ENCODE measurements at regions not wholly inside any gene's neighbourhood (a gene's known extent, or its start where the extent isn't known, plus 50 kb on each side); places are given as distances from the start of the nearest gene placed in this dataset.
A peak's percentile ranks its signal among the peaks of the same experiment; 100 is the strongest.

GRCh38 chr7:51368334-51368733, 51.7 kb upstream of the COBL start:
- peaks cover 0 to 4% (median 0%) of the 10 kb centered on the region in 9 donors for H3K4me1 ChIP-seq
- H3K9me3 ChIP-seq, result no peaks in the 10 kb centered on the region
- intact Hi-C loops (cut with DNase I), result loop anchor here in 6 of 10 donors (5.0 kb wide), 4 partner anchors 116 to 1226 kb away; no protein-coding TSS in a partner anchor
- no peak overlapping the region for H3K27ac ChIP-seq
- DNase-seq, result no peak
- H3K27me3 ChIP-seq, result peaks cover 0 to 3% (median 0%) of the 10 kb centered on the region in 7 donors
- WGBS, 2 donors, result 56 to 84% methylated on average over 1 of the region's 1 CpG
- no peak for TF ChIP-seq CTCF (IDR thresholded peaks at IDR 0.05)
- no peak for ATAC-seq
- H3K36me3 ChIP-seq, result no peaks in the 10 kb centered on the region
- no peak overlapping the region for H3K4me3 ChIP-seq

GRCh38 chr7:51367614-51367968, 51.0 kb upstream of the COBL start:
- Histone ChIP-seq H3K9me3 (no peaks in the 10 kb centered on the region), H3K27ac (no peak overlapping the region), H3K4me3 (no peak overlapping the region), H3K36me3 (no peaks in the 10 kb centered on the region), H3K27me3 (peaks cover 0 to 3% (median 0%) of the 10 kb centered on the region in 7 donors), H3K4me1 (peaks cover 0 to 4% (median 0%) of the 10 kb centered on the region in 9 donors)
- WGBS, 2 donors, result 67 to 88% methylated on average over 3 of the region's 3 CpGs
- no peak for DNase-seq
- ATAC-seq, result no peak
- TF ChIP-seq CTCF (IDR thresholded peaks at IDR 0.05), result no peak
- intact Hi-C loops (cut with DNase I), result loop anchor here (1.0 to 5.0 kb wide), 7 partner anchors 115 to 1225 kb away; no protein-coding TSS in a partner anchor

GRCh38 chr7:51366930-51367613, 50.5 kb upstream of the COBL start:
- intact Hi-C loops (cut with DNase I), result loop anchor here (1.0 to 5.0 kb wide), 7 partner anchors 115 to 1225 kb away; no protein-coding TSS in a partner anchor
- peaks cover 0 to 4% (median 0%) of the 10 kb centered on the region in 9 donors for H3K4me1 ChIP-seq
- DNase-seq (peak in 1 of 2 donors; percentile 30), ATAC-seq (peak; percentile 80 to 94 (median 89))
- no peak overlapping the region for H3K27ac ChIP-seq
- H3K27me3 ChIP-seq, result peaks cover 0 to 3% (median 0%) of the 10 kb centered on the region in 7 donors
- no peaks in the 10 kb centered on the region for H3K36me3 ChIP-seq
- no peaks in the 10 kb centered on the region for H3K9me3 ChIP-seq
- 31 to 33% methylated on average over 6 of the region's 6 CpGs for WGBS, 2 donors
- no peak overlapping the region for H3K4me3 ChIP-seq
- TF ChIP-seq CTCF (IDR thresholded peaks at IDR 0.05), result peak; percentile 40 to 75 (median 67)

Data from heart right ventricle (tissue), 16 donors.